A673 (cell line): ENCODE measurements at regions not wholly inside any gene's neighbourhood (a gene's known extent, or its start where the extent isn't known, plus 50 kb on each side); places are given as distances from the start of the nearest gene placed in this dataset.

ENCODE experiments used
- BruUV-seq: library from RNA; stranded (reverse); fragments of 400-500 nt; replicated peaks from 2 replicates; lab custom pipeline; 2021; lab: Mats Ljungman, UMichigan
- CTCF ChIA-PET: fragments of 300-600 bp; sonication (Branson Sonifier 250); formaldehyde crosslinking; loops from one replicate; lab custom pipeline; 2022; ENCODE audit warnings: antibody characterized with exemption; lab: Charles Lee
- POLR2A ChIA-PET: fragments of 300-600 bp; sonication (Branson Sonifier 250); formaldehyde crosslinking; loops from one replicate; lab custom pipeline; 2022; ENCODE audit warnings: antibody characterized with exemption; ENCODE audit not compliant: low non-redundant PET; lab: Charles Lee
- DNase-seq: peaks from one replicate; pipeline ENCODE4 v3.0.0-alpha.2; 2015; ENCODE audit warnings: low spot score
- H3K27ac ChIP-seq: fragments of 200-600 bp; sonication (generic); 2 replicates; pipeline ENCODE4 v1.5.1; 2016; ENCODE audit warnings: mixed run types, low read depth, mild to moderate bottlenecking, mixed read lengths, antibody characterized with exemption, low read length; ENCODE audit not compliant: poor library complexity, severe bottlenecking
- H3K27me3 ChIP-seq: fragments of 200-600 bp; sonication (generic); replicated peaks from 2 replicates; pipeline ENCODE4 v1.6.1; 2017; ENCODE audit warnings: mixed run types, low read depth, mild to moderate bottlenecking, mixed read lengths, antibody characterized with exemption, low read length; ENCODE audit not compliant: insufficient read depth, poor library complexity
- H3K36me3 ChIP-seq: fragments of 200-600 bp; sonication (generic); 2 replicates; pipeline ENCODE4 v1.6.1; 2016; ENCODE audit warnings: mixed run types, mild to moderate bottlenecking, mixed read lengths, antibody characterized with exemption, low read length; ENCODE audit not compliant: insufficient read depth, poor library complexity, severe bottlenecking
- H3K4me1 ChIP-seq: fragments of 200-600 bp; sonication (generic); 2 replicates; pipeline ENCODE4 v1.6.1; 2017; ENCODE audit warnings: mixed run types, mild to moderate bottlenecking, mixed read lengths, antibody characterized with exemption, low read length; ENCODE audit not compliant: insufficient read depth, poor library complexity, severe bottlenecking
- H3K4me3 ChIP-seq: fragments of 200-600 bp; sonication (generic); 2 replicates; pipeline ENCODE4 v1.5.1; 2016; ENCODE audit warnings: low read depth, mixed run types, mild to moderate bottlenecking, mixed read lengths, low read length; ENCODE audit not compliant: poor library complexity, severe bottlenecking
- H3K9me3 ChIP-seq: fragments of 200-600 bp; sonication (generic); 2 replicates; pipeline ENCODE4 v1.6.1; 2016; ENCODE audit warnings: mixed run types, low read depth, mild to moderate bottlenecking, mixed read lengths, antibody characterized with exemption, low read length; ENCODE audit not compliant: poor library complexity, severe bottlenecking
- EZH2 ChIP-seq: fragments of 200-600 bp; sonication (generic); IDR thresholded peaks from 2 replicates; pipeline ENCODE4 v1.6.1; 2017; ENCODE audit warnings: borderline replicate concordance, low read depth, mild to moderate bottlenecking, mixed read lengths, antibody characterized with exemption, low read length; ENCODE audit not compliant: poor library complexity, severe bottlenecking
- intact Hi-C: fragments of 100-400 bp; cut with micrococcal nuclease; formaldehyde crosslinking; loops from one replicate; pipeline ENCODE4 v1.10.0; 2022; ENCODE audit not compliant: unreplicated experiment
- TF ChIP-seq, protein P1 (sequence below): fragments of 300-800, 200-600 bp; sonication (generic); conservative IDR thresholded peaks from 2 replicates; pipeline ENCODE4 v1.5.1; 2017; ENCODE audit warnings: low read depth, mild to moderate bottlenecking, antibody characterized with exemption, low read length, moderate library complexity, mixed read lengths

DNA sequence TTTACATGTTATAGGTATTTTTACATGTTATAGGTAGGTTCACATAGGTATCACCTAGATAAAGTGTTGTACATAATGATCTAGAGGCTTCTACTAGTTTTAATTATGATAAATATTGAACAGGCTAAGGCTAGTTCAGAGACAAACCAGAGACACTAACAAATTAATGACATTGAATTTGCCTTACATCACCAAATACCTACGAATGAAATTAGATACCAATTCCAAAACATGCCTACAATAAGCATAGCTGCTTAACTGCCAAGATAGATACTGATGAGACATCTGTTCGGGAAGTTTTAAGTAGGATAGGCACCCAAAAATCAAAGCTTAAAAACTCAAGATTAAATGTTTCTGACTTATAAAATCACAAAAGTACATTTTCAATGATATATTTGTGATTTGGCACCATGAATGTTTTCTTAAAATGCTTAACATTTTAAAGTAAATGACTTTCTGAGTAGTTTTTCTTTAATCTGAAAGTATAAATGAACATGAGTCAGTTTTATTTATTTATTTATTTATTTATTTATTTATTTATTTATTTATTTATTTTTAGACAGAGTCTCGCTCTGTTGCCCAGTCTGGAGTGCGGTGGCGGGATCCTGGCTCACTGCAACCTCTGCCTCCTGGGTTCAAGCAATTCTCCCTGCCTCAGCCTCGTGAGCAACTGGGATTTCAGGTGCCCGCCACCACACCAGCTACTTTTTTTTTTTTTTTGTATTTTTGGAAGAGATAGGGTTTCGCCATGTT, 703.1 kb upstream of the ARRDC3 start:
- no peaks in the 10 kb centered on the region for H3K27me3 ChIP-seq
- TF ChIP-seq EZH2 = no peak
- TF ChIP-seq, protein P1, sequence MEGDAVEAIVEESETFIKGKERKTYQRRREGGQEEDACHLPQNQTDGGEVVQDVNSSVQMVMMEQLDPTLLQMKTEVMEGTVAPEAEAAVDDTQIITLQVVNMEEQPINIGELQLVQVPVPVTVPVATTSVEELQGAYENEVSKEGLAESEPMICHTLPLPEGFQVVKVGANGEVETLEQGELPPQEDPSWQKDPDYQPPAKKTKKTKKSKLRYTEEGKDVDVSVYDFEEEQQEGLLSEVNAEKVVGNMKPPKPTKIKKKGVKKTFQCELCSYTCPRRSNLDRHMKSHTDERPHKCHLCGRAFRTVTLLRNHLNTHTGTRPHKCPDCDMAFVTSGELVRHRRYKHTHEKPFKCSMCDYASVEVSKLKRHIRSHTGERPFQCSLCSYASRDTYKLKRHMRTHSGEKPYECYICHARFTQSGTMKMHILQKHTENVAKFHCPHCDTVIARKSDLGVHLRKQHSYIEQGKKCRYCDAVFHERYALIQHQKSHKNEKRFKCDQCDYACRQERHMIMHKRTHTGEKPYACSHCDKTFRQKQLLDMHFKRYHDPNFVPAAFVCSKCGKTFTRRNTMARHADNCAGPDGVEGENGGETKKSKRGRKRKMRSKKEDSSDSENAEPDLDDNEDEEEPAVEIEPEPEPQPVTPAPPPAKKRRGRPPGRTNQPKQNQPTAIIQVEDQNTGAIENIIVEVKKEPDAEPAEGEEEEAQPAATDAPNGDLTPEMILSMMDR = no peak
- ChIA-PET CTCF (no interaction called here), POLR2A (no interaction called here)
- no peak overlapping the region for H3K27ac ChIP-seq
- intact Hi-C loops = no loop called here
- BruUV-seq = no TSS peak
- H3K36me3 ChIP-seq = no peaks in the 10 kb centered on the region
- H3K9me3 ChIP-seq = no peaks in the 10 kb centered on the region
- DNase-seq = no peak
- H3K4me3 ChIP-seq = no peak overlapping the region
- no peaks in the 10 kb centered on the region for H3K4me1 ChIP-seq

DNA sequence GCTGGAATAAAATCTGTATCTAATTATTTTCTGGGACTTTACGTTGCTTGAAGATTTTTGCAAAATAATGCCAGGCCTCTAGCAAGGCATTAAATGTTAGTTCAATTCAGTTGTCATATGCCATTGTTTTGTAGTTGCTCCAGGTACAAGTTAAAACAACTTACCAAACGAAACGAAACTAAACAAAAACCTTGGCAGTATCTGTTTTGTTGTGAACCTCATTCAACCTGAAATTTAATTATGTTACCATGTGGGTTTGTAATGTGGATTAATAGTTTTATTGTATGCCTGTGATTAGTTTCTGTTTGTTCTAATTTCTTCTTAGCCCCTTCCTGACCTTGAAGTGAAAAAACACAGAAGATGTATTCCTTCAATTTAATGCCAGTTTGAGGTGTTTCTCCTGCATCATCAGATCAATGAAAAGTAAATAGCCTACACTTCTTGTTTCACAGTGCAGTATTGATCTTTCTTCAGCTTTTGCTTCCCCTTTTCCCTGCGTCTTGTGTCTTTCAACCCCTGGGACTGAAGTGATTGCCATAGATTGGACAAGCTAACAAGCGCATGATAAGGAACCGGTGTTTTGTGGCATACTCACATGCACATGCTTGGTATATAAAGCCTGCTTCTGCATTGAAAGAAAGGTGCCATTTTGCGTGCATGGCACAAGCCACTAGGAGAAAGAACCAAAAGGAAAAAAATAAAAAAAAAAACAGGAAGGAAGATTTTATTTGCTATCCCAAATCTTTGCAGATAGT, 699.0 kb upstream of the ARRDC3 start:
- Histone ChIP-seq H3K4me1 (no peaks in the 10 kb centered on the region), H3K9me3 (no peaks in the 10 kb centered on the region), H3K36me3 (no peaks in the 10 kb centered on the region), H3K27me3 (no peaks in the 10 kb centered on the region), H3K27ac (no peak overlapping the region), H3K4me3 (no peak overlapping the region)
- ChIA-PET CTCF (no interaction called here), POLR2A (no interaction called here)
- BruUV-seq = no TSS peak
- no peak for DNase-seq
- intact Hi-C loops = no loop called here
- no peak for TF ChIP-seq EZH2
- TF ChIP-seq, protein P1 = no peak

DNA sequence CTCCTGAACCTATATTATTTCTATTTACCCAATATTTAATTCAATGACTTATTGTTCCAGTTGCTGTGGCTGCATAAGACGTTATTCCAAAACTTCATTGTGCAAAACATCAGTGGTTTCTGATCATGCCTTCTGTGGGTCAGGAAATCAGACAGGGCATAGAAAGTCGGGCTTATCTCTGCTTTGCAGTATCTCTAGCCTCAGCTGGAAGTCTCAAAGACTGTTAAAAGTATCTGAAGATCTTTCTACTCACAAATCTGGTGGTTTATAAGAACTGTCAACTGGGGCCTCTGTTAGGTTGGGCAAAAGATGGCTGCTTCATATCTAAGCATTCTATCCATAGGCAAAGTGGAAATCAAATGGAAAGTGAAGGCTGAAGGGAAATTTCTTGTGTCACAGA, 687.7 kb upstream of the ARRDC3 start:
- no peak for DNase-seq
- TF ChIP-seq, protein P1 = no peak
- TF ChIP-seq EZH2 = no peak
- Histone ChIP-seq H3K36me3 (no peaks in the 10 kb centered on the region), H3K9me3 (peaks cover 7% of the 10 kb centered on the region), H3K4me3 (no peak overlapping the region), H3K27ac (no peak overlapping the region), H3K4me1 (no peaks in the 10 kb centered on the region), H3K27me3 (no peaks in the 10 kb centered on the region)
- no TSS peak for BruUV-seq
- ChIA-PET POLR2A (no interaction called here), CTCF (no interaction called here)
- intact Hi-C loops = no loop called here
